ENCODE measurements at regions not wholly inside any gene's neighbourhood (a gene's known extent, or its start where the extent isn't known, plus 50 kb on each side); places are given as distances from the start of the nearest gene placed in this dataset.

GRCh38 chr2:147214914-147215313 is 629.9 kb upstream of the ACVR2A start:
- H3K9ac ChIP-seq (ENCODE audit: low read length) = no peak overlapping the region
- H3K4me1 ChIP-seq (ENCODE audit: control insufficient read depth, insufficient read depth, low read depth, low read length) = no peaks in the 10 kb centered on the region
- DNase-seq = no peak
- no peak overlapping the region for H2BK5ac ChIP-seq (ENCODE audit: low read depth, low read length, poor library complexity, severe bottlenecking)
- no peak overlapping the region for H3K27ac ChIP-seq (ENCODE audit: low read length, poor library complexity, severe bottlenecking)
- no peak overlapping the region for H3K4me2 ChIP-seq (ENCODE audit: low read length, poor library complexity, severe bottlenecking)
- H3K4ac ChIP-seq (ENCODE audit: low read depth in 1 of 2, low read length in 2 of 2) = no peak overlapping the region
- no peak overlapping the region for H2BK12ac ChIP-seq (ENCODE audit: low read length in 2 of 2)
- H2AK5ac ChIP-seq (ENCODE audit: low read length, severe bottlenecking) = no peak overlapping the region
- no peaks in the 10 kb centered on the region for H3K79me1 ChIP-seq (replicated peaks; ENCODE audit: low read length, poor library complexity, severe bottlenecking)
- no peaks in the 10 kb centered on the region for H3K27me3 ChIP-seq (ENCODE audit: control insufficient read depth in 1 of 2, insufficient read depth in 1 of 2, low read length in 2 of 2)
- no peak overlapping the region for H3K4me3 ChIP-seq (ENCODE audit: insufficient read depth in 1 of 2, low read depth in 1 of 2, low read length in 2 of 2)
- H4K8ac ChIP-seq (ENCODE audit: low read length) = no peak overlapping the region
- H3K9me3 ChIP-seq (ENCODE audit: control insufficient read depth, low read length) = peaks cover 27% of the 10 kb centered on the region
- no peak overlapping the region for H3K23ac ChIP-seq (ENCODE audit: low read length in 2 of 2)
- no peak overlapping the region for H3K18ac ChIP-seq (ENCODE audit: low read depth in 1 of 2, low read length in 2 of 2)
- no peak overlapping the region for H3K14ac ChIP-seq (ENCODE audit: low read length in 2 of 2)
- no peak overlapping the region for H4K91ac ChIP-seq (ENCODE audit: low read length)
- no peak overlapping the region for H2BK120ac ChIP-seq (ENCODE audit: low read depth, low read length)
- no peaks in the 10 kb centered on the region for H3K36me3 ChIP-seq (ENCODE audit: control insufficient read depth in 1 of 2, insufficient read depth in 2 of 2, low read depth in 1 of 2, low read length in 2 of 2)
- WGBS = 66% methylated on average over 2 of the region's 2 CpGs
- H2AFZ ChIP-seq (ENCODE audit: low read depth, low read length) = no peak overlapping the region
- H2BK15ac ChIP-seq (ENCODE audit: low read depth, poor library complexity, severe bottlenecking) = no peak overlapping the region

- Histone ChIP-seq H3K18ac (ENCODE audit: low read depth in 1 of 2, low read length in 2 of 2) (no peak overlapping the region), H3K4me1 (ENCODE audit: control insufficient read depth, insufficient read depth, low read depth, low read length) (no peaks in the 10 kb centered on the region)
These were observed 633.3 kb upstream of the ACVR2A start for GRCh38 chr2:147211484-147211883.

GRCh38 chr2:147204102-147204501 is 640.7 kb upstream of the ACVR2A start:
- no peak overlapping the region for H2AK5ac ChIP-seq (ENCODE audit: low read length, severe bottlenecking)
- no peak overlapping the region for H2BK12ac ChIP-seq (ENCODE audit: low read length in 2 of 2)
- H3K23ac ChIP-seq (ENCODE audit: low read length in 2 of 2) = no peak overlapping the region
- H3K14ac ChIP-seq (ENCODE audit: low read length in 2 of 2) = no peak overlapping the region
- no peak overlapping the region for H2BK5ac ChIP-seq (ENCODE audit: low read depth, low read length, poor library complexity, severe bottlenecking)
- peak; percentile 1 for DNase-seq
- peaks cover 10% of the 10 kb centered on the region for H3K9me3 ChIP-seq (ENCODE audit: control insufficient read depth, low read length)
- H3K79me1 ChIP-seq (replicated peaks; ENCODE audit: low read length, poor library complexity, severe bottlenecking) = no peaks in the 10 kb centered on the region
- H3K4me1 ChIP-seq (ENCODE audit: control insufficient read depth, insufficient read depth, low read depth, low read length) = no peaks in the 10 kb centered on the region
- H2BK120ac ChIP-seq (ENCODE audit: low read depth, low read length) = no peak overlapping the region
- no peak overlapping the region for H2BK15ac ChIP-seq (ENCODE audit: low read depth, poor library complexity, severe bottlenecking)
- no peak overlapping the region for H3K9ac ChIP-seq (ENCODE audit: low read length)
- H3K27ac ChIP-seq (ENCODE audit: low read length, poor library complexity, severe bottlenecking) = no peak overlapping the region
- H3K36me3 ChIP-seq (ENCODE audit: control insufficient read depth in 1 of 2, insufficient read depth in 2 of 2, low read depth in 1 of 2, low read length in 2 of 2) = no peaks in the 10 kb centered on the region
- H3K4me3 ChIP-seq (ENCODE audit: insufficient read depth in 1 of 2, low read depth in 1 of 2, low read length in 2 of 2) = no peak overlapping the region
- H4K8ac ChIP-seq (ENCODE audit: low read length) = no peak overlapping the region
- no peaks in the 10 kb centered on the region for H3K27me3 ChIP-seq (ENCODE audit: control insufficient read depth in 1 of 2, insufficient read depth in 1 of 2, low read length in 2 of 2)
- H4K91ac ChIP-seq (ENCODE audit: low read length) = no peak overlapping the region
- H2AFZ ChIP-seq (ENCODE audit: low read depth, low read length) = no peak overlapping the region
- no peak overlapping the region for H3K4ac ChIP-seq (ENCODE audit: low read depth in 1 of 2, low read length in 2 of 2)
- no peak overlapping the region for H3K4me2 ChIP-seq (ENCODE audit: low read length, poor library complexity, severe bottlenecking)
- H3K18ac ChIP-seq (ENCODE audit: low read depth in 1 of 2, low read length in 2 of 2) = no peak overlapping the region

More at GRCh38 chr2:147211484-147211883, 633.3 kb upstream of the ACVR2A start:
- Histone ChIP-seq H3K27me3 (ENCODE audit: control insufficient read depth in 1 of 2, insufficient read depth in 1 of 2, low read length in 2 of 2) (no peaks in the 10 kb centered on the region), H3K4me2 (ENCODE audit: low read length, poor library complexity, severe bottlenecking) (no peak overlapping the region), H3K23ac (ENCODE audit: low read length in 2 of 2) (no peak overlapping the region), H3K27ac (ENCODE audit: low read length, poor library complexity, severe bottlenecking) (no peak overlapping the region), H4K8ac (ENCODE audit: low read length) (no peak overlapping the region), H3K9ac (ENCODE audit: low read length) (no peak overlapping the region), H2AK5ac (ENCODE audit: low read length, severe bottlenecking) (no peak overlapping the region), H3K4ac (ENCODE audit: low read depth in 1 of 2, low read length in 2 of 2) (no peak overlapping the region), H3K9me3 (ENCODE audit: control insufficient read depth, low read length) (peaks cover 21% of the 10 kb centered on the region), H2BK5ac (ENCODE audit: low read depth, low read length, poor library complexity, severe bottlenecking) (no peak overlapping the region), H3K79me1 (replicated peaks; ENCODE audit: low read length, poor library complexity, severe bottlenecking) (no peaks in the 10 kb centered on the region), H2BK120ac (ENCODE audit: low read depth, low read length) (no peak overlapping the region), H3K4me3 (ENCODE audit: insufficient read depth in 1 of 2, low read depth in 1 of 2, low read length in 2 of 2) (no peak overlapping the region), H2BK15ac (ENCODE audit: low read depth, poor library complexity, severe bottlenecking) (no peak overlapping the region), H3K14ac (ENCODE audit: low read length in 2 of 2) (no peak overlapping the region), H2BK12ac (ENCODE audit: low read length in 2 of 2) (no peak overlapping the region), H3K36me3 (ENCODE audit: control insufficient read depth in 1 of 2, insufficient read depth in 2 of 2, low read depth in 1 of 2, low read length in 2 of 2) (no peaks in the 10 kb centered on the region), H2AFZ (ENCODE audit: low read depth, low read length) (no peak overlapping the region), H4K91ac (ENCODE audit: low read length) (no peak overlapping the region)
- DNase-seq = no peak

GRCh38 chr2:147198651-147199171 is 646.1 kb upstream of the ACVR2A start:
- Histone ChIP-seq H3K9me3 (ENCODE audit: control insufficient read depth, low read length) (no peaks in the 10 kb centered on the region), H3K4me2 (ENCODE audit: low read length, poor library complexity, severe bottlenecking) (no peak overlapping the region), H3K4me1 (ENCODE audit: control insufficient read depth, insufficient read depth, low read depth, low read length) (no peaks in the 10 kb centered on the region), H2AK5ac (ENCODE audit: low read length, severe bottlenecking) (no peak overlapping the region), H3K27ac (ENCODE audit: low read length, poor library complexity, severe bottlenecking) (no peak overlapping the region), H3K36me3 (ENCODE audit: control insufficient read depth in 1 of 2, insufficient read depth in 2 of 2, low read depth in 1 of 2, low read length in 2 of 2) (no peaks in the 10 kb centered on the region), H2BK15ac (ENCODE audit: low read depth, poor library complexity, severe bottlenecking) (no peak overlapping the region), H2BK12ac (ENCODE audit: low read length in 2 of 2) (no peak overlapping the region), H3K18ac (ENCODE audit: low read depth in 1 of 2, low read length in 2 of 2) (no peak overlapping the region), H3K9ac (ENCODE audit: low read length) (no peak overlapping the region), H4K91ac (ENCODE audit: low read length) (no peak overlapping the region), H4K8ac (ENCODE audit: low read length) (no peak overlapping the region), H3K23ac (ENCODE audit: low read length in 2 of 2) (no peak overlapping the region), H2BK120ac (ENCODE audit: low read depth, low read length) (no peak overlapping the region), H3K79me1 (replicated peaks; ENCODE audit: low read length, poor library complexity, severe bottlenecking) (no peaks in the 10 kb centered on the region), H3K4ac (ENCODE audit: low read depth in 1 of 2, low read length in 2 of 2) (no peak overlapping the region), H2BK5ac (ENCODE audit: low read depth, low read length, poor library complexity, severe bottlenecking) (no peak overlapping the region), H3K27me3 (ENCODE audit: control insufficient read depth in 1 of 2, insufficient read depth in 1 of 2, low read length in 2 of 2) (no peaks in the 10 kb centered on the region), H3K4me3 (ENCODE audit: insufficient read depth in 1 of 2, low read depth in 1 of 2, low read length in 2 of 2) (no peak overlapping the region), H2AFZ (ENCODE audit: low read depth, low read length) (no peak overlapping the region), H3K14ac (ENCODE audit: low read length in 2 of 2) (no peak overlapping the region)
- DNase-seq = no peak
- WGBS = 67% methylated on average over 5 of the region's 5 CpGs
